Kidney (tissue), 13 donors: ENCODE measurements at regions not wholly inside any gene's neighbourhood (a gene's known extent, or its start where the extent isn't known, plus 50 kb on each side); places are given as distances from the start of the nearest gene placed in this dataset.

Source experiments
- DNase-seq, 5 donors: peaks; one replicate each; pipeline ENCODE4 v3.0.0-alpha.2; 2013 to 2020
- FAIRE-seq: peaks from 2 replicates; lab custom pipeline; 2012; peaks lifted over from hg19 to GRCh38; lab: Jason Lieb, UNC
- H3K27ac ChIP-seq, 2 donors: one replicate each; pipeline ENCODE4 v1.7.0; 2013; ENCODE audit warnings: low read depth in 2 of 2, low read length in 2 of 2, inconsistent platforms in 1 of 2
- H3K27me3 ChIP-seq: one replicate; pipeline ENCODE4 v1.7.1; 2013; ENCODE audit warnings: low read length, inconsistent platforms; ENCODE audit not compliant: control insufficient read depth, insufficient read depth
- H3K36me3 ChIP-seq, 3 donors: one replicate each; pipeline versions ENCODE4 v1.7.0 to v1.7.1; 2013; ENCODE audit warnings: low read length in 3 of 3, control low read depth in 1 of 3, inconsistent platforms in 1 of 3; ENCODE audit not compliant: insufficient read depth in 3 of 3, control insufficient read depth in 2 of 3
- H3K4me1 ChIP-seq, 3 donors: one replicate each; pipeline versions ENCODE4 v1.7.0 to v1.7.1; 2013; ENCODE audit warnings: low read length in 3 of 3, inconsistent platforms in 1 of 3, low read depth in 1 of 3; ENCODE audit not compliant: control insufficient read depth in 2 of 3, insufficient read depth in 2 of 3
- H3K4me3 ChIP-seq, 3 donors: one replicate each; pipeline versions ENCODE4 v1.7.0 to v1.8.1; 2013; ENCODE audit warnings: low read length in 3 of 3, control low read depth in 1 of 3, inconsistent platforms in 1 of 3
- H3K9ac ChIP-seq, 3 donors: one replicate each; pipeline versions ENCODE4 v1.7.0 to v1.7.1; 2013; ENCODE audit warnings: low read length in 3 of 3, control low read depth in 1 of 3, inconsistent platforms in 1 of 3
- H3K9me3 ChIP-seq, 3 donors: one replicate each; pipeline versions ENCODE4 v1.7.0 to v1.7.1; 2013; ENCODE audit warnings: low read length in 3 of 3, control low read depth in 1 of 3, inconsistent platforms in 1 of 3; ENCODE audit not compliant: control insufficient read depth in 2 of 3, insufficient read depth in 1 of 3
- CTCF ChIP-seq: IDR thresholded peaks from 3 replicates; pipeline ENCODE4 v1.5.1; 2012; ENCODE audit warnings: mild to moderate bottlenecking, moderate library complexity, borderline replicate concordance; ENCODE audit not compliant: insufficient read depth; ENCODE audit errors: extremely low read depth
- intact Hi-C: fragments of 100-400 bp; cut with DNase I; formaldehyde crosslinking; loops from one replicate; pipeline ENCODE4 v1.11.1; 2022
- donor health status: control.
- donor health status: control.
- donor health status: control.
- donor health status: control.
- donor health status: control.
- donor health status: DM: yes; HTN: yes; CAD: no.
- donor health status: Normal renal cell carcinoma (clear cell type).

GRCh38 chr13:100899720-100900316, 225.2 kb upstream of the TMTC4 start:
- FAIRE-seq (no peak), DNase-seq (no peak)
- no peaks in the 10 kb centered on the region for H3K27me3 ChIP-seq
- no peak for TF ChIP-seq CTCF
- H3K4me1 ChIP-seq: no peaks in the 10 kb centered on the region
- H3K4me3 ChIP-seq: no peak overlapping the region
- no peak overlapping the region for H3K27ac ChIP-seq
- intact Hi-C loops: no loop called here
- no peaks in the 10 kb centered on the region for H3K36me3 ChIP-seq
- no peaks in the 10 kb centered on the region for H3K9me3 ChIP-seq
- H3K9ac ChIP-seq: no peak overlapping the region

- Histone ChIP-seq H3K27me3 (no peaks in the 10 kb centered on the region), H3K27ac (no peak overlapping the region), H3K4me3 (no peak overlapping the region), H3K4me1 (no peaks in the 10 kb centered on the region), H3K36me3 (no peaks in the 10 kb centered on the region), H3K9ac (no peak overlapping the region), H3K9me3 (no peaks in the 10 kb centered on the region)
- DNase-seq: no peak
- FAIRE-seq: no peak
- TF ChIP-seq CTCF: no peak
- intact Hi-C loops: no loop called here
Measured at GRCh38 chr13:100898431-100898830, 223.8 kb upstream of the TMTC4 start.

- Histone ChIP-seq H3K27me3 (no peaks in the 10 kb centered on the region), H3K27ac (no peak overlapping the region), H3K36me3 (no peaks in the 10 kb centered on the region), H3K4me3 (no peak overlapping the region), H3K9ac (no peak overlapping the region), H3K9me3 (no peaks in the 10 kb centered on the region), H3K4me1 (no peaks in the 10 kb centered on the region)
- FAIRE-seq: no peak
- DNase-seq: no peak
- no peak for TF ChIP-seq CTCF
- intact Hi-C loops: no loop called here
Measured at GRCh38 chr13:100895651-100896050, 221.1 kb upstream of the TMTC4 start.

GRCh38 chr13:100892981-100893380, 218.4 kb upstream of the TMTC4 start:
- FAIRE-seq (no peak), DNase-seq (no peak)
- H3K36me3 ChIP-seq: no peaks in the 10 kb centered on the region
- H3K9me3 ChIP-seq: no peaks in the 10 kb centered on the region
- H3K4me1 ChIP-seq: no peaks in the 10 kb centered on the region
- no peaks in the 10 kb centered on the region for H3K27me3 ChIP-seq
- no peak overlapping the region for H3K4me3 ChIP-seq
- H3K9ac ChIP-seq: no peak overlapping the region
- intact Hi-C loops: no loop called here
- no peak for TF ChIP-seq CTCF
- H3K27ac ChIP-seq: no peak overlapping the region
